ENCODE measurements at regions not wholly inside any gene's neighbourhood (a gene's known extent, or its start where the extent isn't known, plus 50 kb on each side); places are given as distances from the start of the nearest gene placed in this dataset.

- Histone ChIP-seq H3K4me1 (ENCODE audit: insufficient read depth, low read length) (no peaks in the 10 kb centered on the region), H3K36me3 (ENCODE audit: insufficient read depth, low read length) (no peaks in the 10 kb centered on the region), H3K9me3 (ENCODE audit: control insufficient read depth in 1 of 2, insufficient read depth in 1 of 2, low read length in 2 of 2) (peaks cover 0 to 4% of the 10 kb centered on the region in 2 experiments), H3K4me3 (ENCODE audit: low read length) (no peak overlapping the region), H3K27me3 (ENCODE audit: control insufficient read depth in 1 of 2, insufficient read depth in 2 of 2, low read length in 2 of 2) (no peaks in the 10 kb centered on the region), H3K27ac (ENCODE audit: low read depth in 1 of 2, low read length in 2 of 2) (no peak overlapping the region)
- H3K4me1 Mint-ChIP-seq (ENCODE audit: low read depth) = no peaks in the 10 kb centered on the region
- DNase-seq (no peak), ATAC-seq (ENCODE audit: poor library complexity) (no peak)
- H3K27me3 Mint-ChIP-seq = peaks cover 3% of the 10 kb centered on the region
- ChIA-PET POLR2A (no interaction called here), CTCF (no interaction called here)
- no peak overlapping the region for H3K4me3 Mint-ChIP-seq
- intact Hi-C loops (cut with DNase I, micrococcal nuclease) = no loop called here
- no peaks in the 10 kb centered on the region for H3K9me3 Mint-ChIP-seq
- H3K36me3 Mint-ChIP-seq (ENCODE audit: low read depth) = no peaks in the 10 kb centered on the region
- H3K27ac Mint-ChIP-seq = no peak overlapping the region
- TF ChIP-seq CTCF (IDR thresholded peaks at IDR 0.05) = no peak
Measured at GRCh38 chr4:25563071-25563564, 92.5 kb upstream of the SLC34A2 start.

GRCh38 chr4:25564836-25565235 lies 90.8 kb upstream of the SLC34A2 start:
- no peak overlapping the region for H3K4me3 ChIP-seq (ENCODE audit: low read length)
- POLR2A ChIA-PET = no interaction called here
- Mint-ChIP-seq H3K27me3 (no peaks in the 10 kb centered on the region), H3K36me3 (ENCODE audit: low read depth) (no peaks in the 10 kb centered on the region), H3K9me3 (no peaks in the 10 kb centered on the region), H3K4me3 (no peak overlapping the region), H3K4me1 (ENCODE audit: low read depth) (no peaks in the 10 kb centered on the region), H3K27ac (no peak overlapping the region)
- H3K36me3 ChIP-seq (ENCODE audit: insufficient read depth, low read length) = no peaks in the 10 kb centered on the region
- intact Hi-C loops (cut with DNase I, micrococcal nuclease) = no loop called here
- H3K27me3 ChIP-seq (ENCODE audit: control insufficient read depth in 1 of 2, insufficient read depth in 2 of 2, low read length in 2 of 2) = no peaks in the 10 kb centered on the region
- CTCF ChIA-PET = no interaction called here
- H3K27ac ChIP-seq (ENCODE audit: low read depth in 1 of 2, low read length in 2 of 2) = no peak overlapping the region
- no peaks in the 10 kb centered on the region for H3K4me1 ChIP-seq (ENCODE audit: insufficient read depth, low read length)
- TF ChIP-seq CTCF (IDR thresholded peaks at IDR 0.05) = no peak
- H3K9me3 ChIP-seq (ENCODE audit: control insufficient read depth in 1 of 2, insufficient read depth in 1 of 2, low read length in 2 of 2) = peaks cover 0 to 4% of the 10 kb centered on the region in 2 experiments
- DNase-seq = no peak
- ATAC-seq (ENCODE audit: poor library complexity) = no peak

GRCh38 chr4:25567253-25567652 lies 88.4 kb upstream of the SLC34A2 start:
- intact Hi-C loops (cut with DNase I, micrococcal nuclease) = no loop called here
- no peaks in the 10 kb centered on the region for H3K27me3 Mint-ChIP-seq
- ChIA-PET POLR2A (no interaction called here), CTCF (no interaction called here)
- H3K9me3 ChIP-seq (ENCODE audit: control insufficient read depth in 1 of 2, insufficient read depth in 1 of 2, low read length in 2 of 2) = peaks cover 0 to 4% of the 10 kb centered on the region in 2 experiments
- H3K4me1 ChIP-seq (ENCODE audit: insufficient read depth, low read length) = no peaks in the 10 kb centered on the region
- no peak overlapping the region for H3K4me3 Mint-ChIP-seq
- H3K36me3 Mint-ChIP-seq (ENCODE audit: low read depth) = no peaks in the 10 kb centered on the region
- DNase-seq = no peak
- no peaks in the 10 kb centered on the region for H3K27me3 ChIP-seq (ENCODE audit: control insufficient read depth in 1 of 2, insufficient read depth in 2 of 2, low read length in 2 of 2)
- ATAC-seq (ENCODE audit: poor library complexity) = no peak
- no peak overlapping the region for H3K4me3 ChIP-seq (ENCODE audit: low read length)
- no peaks in the 10 kb centered on the region for H3K4me1 Mint-ChIP-seq (ENCODE audit: low read depth)
- no peaks in the 10 kb centered on the region for H3K9me3 Mint-ChIP-seq
- no peak for TF ChIP-seq CTCF (IDR thresholded peaks at IDR 0.05)
- no peak overlapping the region for H3K27ac Mint-ChIP-seq
- H3K27ac ChIP-seq (ENCODE audit: low read depth in 1 of 2, low read length in 2 of 2) = no peak overlapping the region
- H3K36me3 ChIP-seq (ENCODE audit: insufficient read depth, low read length) = no peaks in the 10 kb centered on the region
